KMS-11 (cell line): ENCODE measurements at regions not wholly inside any gene's neighbourhood (a gene's known extent, or its start where the extent isn't known, plus 50 kb on each side); places are given as distances from the start of the nearest gene placed in this dataset.

Source experiments
- H2AFZ ChIP-seq: fragments of 200-600 bp; sonication (generic); 2 replicates; pipeline ENCODE4 v1.6.1; 2016; ENCODE audit warnings: antibody characterized with exemption, mixed run types, low read depth
- H3K27ac ChIP-seq: fragments of 200-600 bp; sonication (generic); 2 replicates; pipeline ENCODE4 v1.6.1; 2016; ENCODE audit warnings: mild to moderate bottlenecking, mixed run types
- H3K27me3 ChIP-seq: fragments of 200-600 bp; sonication (generic); 2 replicates; pipeline ENCODE4 v1.6.1; 2017; ENCODE audit warnings: mild to moderate bottlenecking, low read depth, mixed run types, moderate library complexity; ENCODE audit not compliant: insufficient read depth
- H3K36me3 ChIP-seq: fragments of 200-600 bp; sonication (generic); 2 replicates; pipeline ENCODE4 v1.6.1; 2017; ENCODE audit warnings: mild to moderate bottlenecking, mixed run types; ENCODE audit not compliant: insufficient read depth
- H3K4me1 ChIP-seq: fragments of 200-600 bp; sonication (generic); 2 replicates; pipeline ENCODE4 v1.6.1; 2016; ENCODE audit warnings: mild to moderate bottlenecking, low read depth, mixed run types; ENCODE audit not compliant: poor library complexity, severe bottlenecking
- H3K4me2 ChIP-seq: fragments of 200-600 bp; sonication (generic); 2 replicates; pipeline ENCODE4 v1.7.0; 2016; ENCODE audit warnings: mild to moderate bottlenecking, mixed run types
- H3K4me3 ChIP-seq: fragments of 200-600 bp; sonication (generic); IDR thresholded peaks from 2 replicates; pipeline ENCODE4 v1.6.1; 2017; ENCODE audit warnings: low read depth, low read length, mixed read lengths; ENCODE audit not compliant: insufficient read depth
- H3K79me2 ChIP-seq: fragments of 200-600 bp; sonication (generic); 2 replicates; pipeline ENCODE4 v1.6.1; 2016; ENCODE audit warnings: low read depth, mixed run types; ENCODE audit not compliant: insufficient read depth
- H3K9ac ChIP-seq: fragments of 200-600 bp; sonication (generic); 2 replicates; pipeline ENCODE4 v1.6.1; 2016; ENCODE audit warnings: mild to moderate bottlenecking, mixed run types
- H4K20me1 ChIP-seq: fragments of 200-600 bp; sonication (generic); 2 replicates; pipeline ENCODE4 v1.6.1; 2016; ENCODE audit warnings: mild to moderate bottlenecking, mixed run types; ENCODE audit not compliant: insufficient read depth
- TF ChIP-seq, protein P1 (sequence below): fragments of 200-600 bp; sonication (generic); conservative IDR thresholded peaks from 2 replicates; pipeline ENCODE4 v1.6.1; 2017; ENCODE audit warnings: low read depth, mild to moderate bottlenecking, antibody characterized with exemption, low read length, moderate library complexity, mixed read lengths

DNA sequence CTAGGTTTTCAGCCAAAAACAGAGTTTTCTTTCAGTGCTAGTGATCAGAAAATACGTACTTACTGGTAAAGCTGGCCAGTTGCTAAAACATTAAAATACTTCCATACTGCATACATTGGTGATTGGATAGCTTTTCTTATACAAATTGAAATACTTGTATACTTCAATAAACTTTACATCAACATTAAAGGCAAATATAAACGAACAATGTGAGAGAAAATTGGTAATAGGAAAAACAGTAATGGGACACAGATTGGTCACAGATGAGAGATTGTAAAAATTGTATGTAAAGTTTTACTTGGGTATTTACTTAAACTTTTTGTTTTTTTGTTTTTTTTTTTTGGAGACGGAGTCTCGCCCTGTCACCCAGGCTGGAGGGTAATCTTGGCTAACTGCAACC lies 391.7 kb downstream of the TFEC start:
- H2AFZ ChIP-seq: no peak overlapping the region

DNA sequence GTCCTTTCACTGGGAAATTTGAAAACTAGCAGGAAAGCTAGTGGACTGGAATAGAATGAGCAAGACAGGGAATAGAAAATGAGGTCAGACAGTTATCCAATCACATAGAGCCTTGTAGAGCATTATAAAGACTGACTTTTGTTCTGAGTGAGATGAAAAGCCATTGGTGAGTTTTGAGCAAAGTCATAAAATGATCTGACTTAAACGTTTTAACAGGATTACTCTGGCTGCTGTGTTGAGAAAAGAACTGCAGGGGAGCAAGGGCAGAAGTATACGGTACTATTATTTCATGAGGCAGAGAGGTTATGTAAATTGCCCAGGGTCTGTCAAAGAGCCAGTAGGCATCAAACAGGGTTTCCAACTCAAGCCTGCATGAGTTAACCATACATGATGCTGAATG lies 393.4 kb downstream of the TFEC start:
- H3K4me2 ChIP-seq: no peak overlapping the region
- TF ChIP-seq, protein P1, sequence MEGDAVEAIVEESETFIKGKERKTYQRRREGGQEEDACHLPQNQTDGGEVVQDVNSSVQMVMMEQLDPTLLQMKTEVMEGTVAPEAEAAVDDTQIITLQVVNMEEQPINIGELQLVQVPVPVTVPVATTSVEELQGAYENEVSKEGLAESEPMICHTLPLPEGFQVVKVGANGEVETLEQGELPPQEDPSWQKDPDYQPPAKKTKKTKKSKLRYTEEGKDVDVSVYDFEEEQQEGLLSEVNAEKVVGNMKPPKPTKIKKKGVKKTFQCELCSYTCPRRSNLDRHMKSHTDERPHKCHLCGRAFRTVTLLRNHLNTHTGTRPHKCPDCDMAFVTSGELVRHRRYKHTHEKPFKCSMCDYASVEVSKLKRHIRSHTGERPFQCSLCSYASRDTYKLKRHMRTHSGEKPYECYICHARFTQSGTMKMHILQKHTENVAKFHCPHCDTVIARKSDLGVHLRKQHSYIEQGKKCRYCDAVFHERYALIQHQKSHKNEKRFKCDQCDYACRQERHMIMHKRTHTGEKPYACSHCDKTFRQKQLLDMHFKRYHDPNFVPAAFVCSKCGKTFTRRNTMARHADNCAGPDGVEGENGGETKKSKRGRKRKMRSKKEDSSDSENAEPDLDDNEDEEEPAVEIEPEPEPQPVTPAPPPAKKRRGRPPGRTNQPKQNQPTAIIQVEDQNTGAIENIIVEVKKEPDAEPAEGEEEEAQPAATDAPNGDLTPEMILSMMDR: no peak

More for the DNA sequence above, 391.7 kb downstream of the TFEC start:
- Histone ChIP-seq H3K9ac (no peak overlapping the region), H4K20me1 (no peaks in the 10 kb centered on the region), H3K36me3 (no peaks in the 10 kb centered on the region), H3K4me3 (no peak overlapping the region), H3K27ac (no peak overlapping the region), H3K79me2 (no peaks in the 10 kb centered on the region), H3K27me3 (no peaks in the 10 kb centered on the region), H3K4me1 (no peaks in the 10 kb centered on the region), H3K4me2 (no peak overlapping the region)
- TF ChIP-seq, protein P1: no peak

DNA sequence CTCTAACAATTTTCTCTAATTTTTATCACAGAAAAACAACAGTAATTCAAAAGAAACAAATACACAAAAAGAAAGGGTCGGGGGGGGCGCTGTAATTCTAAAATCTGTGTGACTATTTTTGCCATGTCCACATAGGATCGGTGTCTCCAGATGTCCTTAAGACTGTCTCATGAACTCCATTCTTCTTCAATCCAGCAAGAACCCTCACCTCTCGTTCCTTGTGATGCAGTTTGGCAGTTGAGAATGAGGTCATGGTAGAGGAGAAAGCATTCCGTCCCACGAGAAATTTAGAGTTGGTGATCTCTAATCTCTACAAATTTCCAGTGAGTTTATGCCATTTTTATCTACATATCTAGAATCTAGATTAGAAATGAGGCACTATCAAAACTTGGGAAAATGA lies 394.7 kb downstream of the TFEC start:
- H3K4me1 ChIP-seq: no peaks in the 10 kb centered on the region
- no peaks in the 10 kb centered on the region for H3K79me2 ChIP-seq
- no peaks in the 10 kb centered on the region for H3K36me3 ChIP-seq
- TF ChIP-seq, protein P1: no peak
- no peak overlapping the region for H2AFZ ChIP-seq
- H3K27me3 ChIP-seq: no peaks in the 10 kb centered on the region
- no peak overlapping the region for H3K4me2 ChIP-seq
- H3K4me3 ChIP-seq: no peak overlapping the region
- H4K20me1 ChIP-seq: no peaks in the 10 kb centered on the region
- H3K9ac ChIP-seq: no peak overlapping the region
- H3K27ac ChIP-seq: no peak overlapping the region

More for the DNA sequence above, 393.4 kb downstream of the TFEC start:
- Histone ChIP-seq H3K27me3 (no peaks in the 10 kb centered on the region), H3K4me1 (no peaks in the 10 kb centered on the region), H4K20me1 (no peaks in the 10 kb centered on the region), H2AFZ (no peak overlapping the region), H3K9ac (no peak overlapping the region), H3K36me3 (no peaks in the 10 kb centered on the region), H3K27ac (no peak overlapping the region), H3K79me2 (no peaks in the 10 kb centered on the region), H3K4me3 (no peak overlapping the region)

DNA sequence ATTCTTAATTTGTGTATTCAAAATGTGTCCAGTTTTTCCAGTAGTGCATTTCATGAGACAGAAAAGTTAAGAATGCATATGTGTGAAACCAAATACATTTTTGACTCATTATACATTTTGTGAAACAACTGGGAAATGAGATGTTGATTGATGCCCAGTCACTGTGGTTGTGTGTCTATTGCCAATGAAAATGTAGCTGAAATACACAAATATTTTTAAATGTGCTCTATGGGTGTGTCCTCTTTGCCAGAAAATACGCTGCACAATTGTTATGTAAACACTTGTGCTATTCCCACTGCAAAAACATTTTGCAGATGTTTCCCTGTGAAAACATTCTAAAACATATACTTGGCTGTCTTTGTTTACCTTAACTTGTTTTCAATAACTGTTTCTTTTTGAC lies 395.2 kb downstream of the TFEC start:
- TF ChIP-seq, protein P1: no peak
- no peak overlapping the region for H2AFZ ChIP-seq
- H3K27ac ChIP-seq: no peak overlapping the region
- H3K36me3 ChIP-seq: no peaks in the 10 kb centered on the region
- no peaks in the 10 kb centered on the region for H3K27me3 ChIP-seq
- H3K4me3 ChIP-seq: no peak overlapping the region
- no peak overlapping the region for H3K4me2 ChIP-seq
- no peaks in the 10 kb centered on the region for H3K79me2 ChIP-seq
- no peaks in the 10 kb centered on the region for H3K4me1 ChIP-seq
- H3K9ac ChIP-seq: no peak overlapping the region
- H4K20me1 ChIP-seq: no peaks in the 10 kb centered on the region
